GM12892 (cell line): ENCODE measurements at regions not wholly inside any gene's neighbourhood (a gene's known extent, or its start where the extent isn't known, plus 50 kb on each side); places are given as distances from the start of the nearest gene placed in this dataset.

ENCODE experiments used
- POLR2A ChIP-seq: IDR thresholded peaks from 2 replicates; pipeline ENCODE4 v1.6.1; 2011; ENCODE audit warnings: low read depth, low read length, control low read depth
- POLR2AphosphoS5 ChIP-seq: IDR thresholded peaks from 2 replicates; pipeline ENCODE4 v1.6.1; 2011; ENCODE audit warnings: low read depth, low read length, control low read depth
- TAF1 ChIP-seq: IDR thresholded peaks from 2 replicates; pipeline ENCODE4 v1.6.1; 2011; ENCODE audit warnings: low read depth, mild to moderate bottlenecking, control low read depth, low read length, borderline replicate concordance

- TF ChIP-seq POLR2A (no peak), TAF1 (no peak), POLR2AphosphoS5 (no peak)
These were observed 53.4 kb upstream of the POMGNT2 start for GRCh38 chr3:43159131-43159875.
